Anterior cingulate cortex (tissue), 58 donors: ENCODE measurements at regions not wholly inside any gene's neighbourhood (a gene's known extent, or its start where the extent isn't known, plus 50 kb on each side); places are given as distances from the start of the nearest gene placed in this dataset.

Experiments
- DNase-seq, 58 donors: peaks; one replicate each; lab custom pipeline; 2025; lab: John Stamatoyannopoulos, UW

GRCh38 chr12:116654226-116654743, 83.6 kb downstream of the SPRING1 start:
- DNase-seq = no peak

- DNase-seq = no peak
Measured at GRCh38 chr12:116651089-116651488, 86.8 kb downstream of the SPRING1 start.

- no peak for DNase-seq
Measured at GRCh38 chr12:116650585-116651087, 87.2 kb downstream of the SPRING1 start.

- DNase-seq = no peak
Measured at GRCh38 chr12:116650062-116650461, 87.8 kb downstream of the SPRING1 start.

GRCh38 chr12:116647813-116648212, 88.6 kb downstream of the MAP1LC3B2 start:
- DNase-seq = no peak

- no peak for DNase-seq
Measured at GRCh38 chr12:116646901-116647300, 87.7 kb downstream of the MAP1LC3B2 start.

GRCh38 chr12:116644806-116645205, 85.6 kb downstream of the MAP1LC3B2 start:
- DNase-seq = no peak

GRCh38 chr12:116642683-116643082, 83.5 kb downstream of the MAP1LC3B2 start:
- no peak for DNase-seq

- DNase-seq = no peak
Measured at GRCh38 chr12:116642106-116642505, 82.9 kb downstream of the MAP1LC3B2 start.

- DNase-seq = no peak
Measured at GRCh38 chr12:116640281-116640680, 81.1 kb downstream of the MAP1LC3B2 start.

- no peak for DNase-seq
Measured at GRCh38 chr12:116639765-116640164, 80.6 kb downstream of the MAP1LC3B2 start.

- no peak for DNase-seq
Measured at GRCh38 chr12:116638376-116638775, 79.2 kb downstream of the MAP1LC3B2 start.

- DNase-seq = no peak
Measured at GRCh38 chr12:116637589-116638150, 78.5 kb downstream of the MAP1LC3B2 start.

GRCh38 chr12:116636608-116637519, 77.7 kb downstream of the MAP1LC3B2 start:
- DNase-seq = no peak

GRCh38 chr12:116635487-116635886, 76.3 kb downstream of the MAP1LC3B2 start:
- DNase-seq = no peak

GRCh38 chr12:116633476-116633875, 74.3 kb downstream of the MAP1LC3B2 start:
- no peak for DNase-seq

- DNase-seq = no peak
Measured at GRCh38 chr12:116631619-116632018, 72.4 kb downstream of the MAP1LC3B2 start.

GRCh38 chr12:116630762-116631161, 71.6 kb downstream of the MAP1LC3B2 start:
- no peak for DNase-seq

GRCh38 chr12:116629480-116629879, 70.3 kb downstream of the MAP1LC3B2 start:
- no peak for DNase-seq

- DNase-seq = no peak
Measured at GRCh38 chr12:116628989-116629388, 69.8 kb downstream of the MAP1LC3B2 start.

GRCh38 chr12:116628450-116628793, 69.2 kb downstream of the MAP1LC3B2 start:
- no peak for DNase-seq
